Suprapubic skin (tissue), 4 donors: ENCODE measurements at regions not wholly inside any gene's neighbourhood (a gene's known extent, or its start where the extent isn't known, plus 50 kb on each side); places are given as distances from the start of the nearest gene placed in this dataset.

Source experiments
- DNase-seq, 2 donors: peaks; one replicate each; pipeline ENCODE4 v3.0.0-alpha.2; 2019; ENCODE audit warnings: low spot score in 2 of 2
- H3K27ac ChIP-seq: fragments of 200-600 bp; sonication (generic); one replicate; pipeline ENCODE4 v1.5.1; 2019
- H3K27me3 ChIP-seq: fragments of 200-600 bp; sonication (generic); one replicate; pipeline ENCODE4 v1.5.1; 2019
- H3K36me3 ChIP-seq: fragments of 200-600 bp; sonication (generic); one replicate; pipeline ENCODE4 v1.5.1; 2019
- H3K4me1 ChIP-seq: fragments of 200-600 bp; sonication (generic); one replicate; pipeline ENCODE4 v1.5.1; 2019
- H3K4me3 ChIP-seq: fragments of 200-600 bp; sonication (generic); one replicate; pipeline ENCODE4 v1.5.1; 2019; ENCODE audit warnings: mild to moderate bottlenecking
- H3K9me3 ChIP-seq: fragments of 200-600 bp; sonication (generic); one replicate; pipeline ENCODE4 v1.5.1; 2019
- CTCF ChIP-seq, 2 donors: fragments of 200-600 bp in 1 of 2; fragments of 450-650 bp in 1 of 2; sonication (generic) in 1 of 2; IDR thresholded peaks; one replicate each; pipeline ENCODE4 v1.5.1; 2016 to 2019; ENCODE audit warnings: antibody characterized with exemption in 2 of 2, mild to moderate bottlenecking in 1 of 2, moderate library complexity in 1 of 2
- EP300 ChIP-seq: sonication (generic); formaldehyde crosslinking; IDR thresholded peaks from one replicate; pipeline ENCODE4 v1.6.1; 2017; ENCODE audit warnings: antibody characterized with exemption
- POLR2A ChIP-seq, 2 donors: fragments of 450-650 bp; IDR thresholded peaks; one replicate each; pipeline ENCODE4 v1.6.1; 2017; ENCODE audit warnings: antibody characterized with exemption in 2 of 2, mild to moderate bottlenecking in 2 of 2, moderate library complexity in 2 of 2
- POLR2AphosphoS5 ChIP-seq, 3 donors: sonication (generic); formaldehyde crosslinking; IDR thresholded peaks; one replicate each; pipeline ENCODE4 v1.6.1; 2017; ENCODE audit warnings: antibody characterized with exemption in 3 of 3
- WGBS: methylation state at CpG from one replicate; pipeline ENCODE4 v1.1.5; 2018; 5-methylcytosine and 5-hydroxymethylcytosine counted together

- Histone ChIP-seq H3K9me3 (no peaks in the 10 kb centered on the region), H3K4me1 (no peaks in the 10 kb centered on the region), H3K36me3 (no peaks in the 10 kb centered on the region), H3K4me3 (no peak overlapping the region), H3K27ac (no peak overlapping the region), H3K27me3 (no peaks in the 10 kb centered on the region)
- TF ChIP-seq POLR2A (IDR thresholded peaks at IDR 0.05) (no peak), EP300 (no peak), POLR2AphosphoS5 (IDR thresholded peaks at IDR 0.05) (no peak), CTCF (IDR thresholded peaks at IDR 0.05) (no peak)
- no peak for DNase-seq
- 50% methylated on average over 2 of the region's 2 CpGs for WGBS
Observed at GRCh38 chr1:173294843-173295242, 87.7 kb upstream of the TNFSF4 start.

- DNase-seq: no peak
- no peaks in the 10 kb centered on the region for H3K9me3 ChIP-seq
- no peak overlapping the region for H3K4me3 ChIP-seq
- H3K27me3 ChIP-seq: no peaks in the 10 kb centered on the region
- TF ChIP-seq POLR2AphosphoS5 (IDR thresholded peaks at IDR 0.05): no peak
- TF ChIP-seq CTCF (IDR thresholded peaks at IDR 0.05): no peak
- no peak for TF ChIP-seq POLR2A (IDR thresholded peaks at IDR 0.05)
- no peak for TF ChIP-seq EP300
- no peak overlapping the region for H3K27ac ChIP-seq
- 43% methylated on average over 1 of the region's 1 CpG for WGBS
- H3K4me1 ChIP-seq: no peaks in the 10 kb centered on the region
- no peaks in the 10 kb centered on the region for H3K36me3 ChIP-seq
Observed at GRCh38 chr1:173295391-173295790, 88.3 kb upstream of the TNFSF4 start.

GRCh38 chr1:173295995-173296394, 88.9 kb upstream of the TNFSF4 start:
- H3K27me3 ChIP-seq: no peaks in the 10 kb centered on the region
- no peak overlapping the region for H3K27ac ChIP-seq
- H3K4me1 ChIP-seq: no peaks in the 10 kb centered on the region
- DNase-seq: no peak
- 83% methylated on average over 1 of the region's 1 CpG for WGBS
- H3K9me3 ChIP-seq: no peaks in the 10 kb centered on the region
- no peaks in the 10 kb centered on the region for H3K36me3 ChIP-seq
- TF ChIP-seq POLR2AphosphoS5 (IDR thresholded peaks at IDR 0.05): no peak
- no peak overlapping the region for H3K4me3 ChIP-seq

- WGBS: 66% methylated on average over 4 of the region's 4 CpGs
- TF ChIP-seq POLR2AphosphoS5 (IDR thresholded peaks at IDR 0.05) (no peak), EP300 (no peak), CTCF (IDR thresholded peaks at IDR 0.05) (no peak), POLR2A (IDR thresholded peaks at IDR 0.05) (no peak)
Observed at GRCh38 chr1:173297798-173298391, 90.8 kb upstream of the TNFSF4 start.

GRCh38 chr1:173300061-173301044, 93.2 kb upstream of the TNFSF4 start:
- Histone ChIP-seq H3K27me3 (no peaks in the 10 kb centered on the region), H3K27ac (no peak overlapping the region), H3K4me1 (no peaks in the 10 kb centered on the region), H3K4me3 (no peak overlapping the region), H3K36me3 (no peaks in the 10 kb centered on the region), H3K9me3 (no peaks in the 10 kb centered on the region)
- WGBS: 72% methylated on average over 5 of the region's 5 CpGs
- no peak for TF ChIP-seq CTCF (IDR thresholded peaks at IDR 0.05)
- no peak for TF ChIP-seq POLR2A (IDR thresholded peaks at IDR 0.05)
- no peak for TF ChIP-seq EP300
- TF ChIP-seq POLR2AphosphoS5 (IDR thresholded peaks at IDR 0.05): no peak
- no peak for DNase-seq

More at GRCh38 chr1:173297798-173298391, 90.8 kb upstream of the TNFSF4 start:
- H3K4me1 ChIP-seq: no peaks in the 10 kb centered on the region
- DNase-seq: no peak
- H3K36me3 ChIP-seq: no peaks in the 10 kb centered on the region
- no peak overlapping the region for H3K27ac ChIP-seq
- H3K4me3 ChIP-seq: no peak overlapping the region
- no peaks in the 10 kb centered on the region for H3K27me3 ChIP-seq
- no peaks in the 10 kb centered on the region for H3K9me3 ChIP-seq
